ENCODE measurements at regions not wholly inside any gene's neighbourhood (a gene's known extent, or its start where the extent isn't known, plus 50 kb on each side); places are given as distances from the start of the nearest gene placed in this dataset.

DNA sequence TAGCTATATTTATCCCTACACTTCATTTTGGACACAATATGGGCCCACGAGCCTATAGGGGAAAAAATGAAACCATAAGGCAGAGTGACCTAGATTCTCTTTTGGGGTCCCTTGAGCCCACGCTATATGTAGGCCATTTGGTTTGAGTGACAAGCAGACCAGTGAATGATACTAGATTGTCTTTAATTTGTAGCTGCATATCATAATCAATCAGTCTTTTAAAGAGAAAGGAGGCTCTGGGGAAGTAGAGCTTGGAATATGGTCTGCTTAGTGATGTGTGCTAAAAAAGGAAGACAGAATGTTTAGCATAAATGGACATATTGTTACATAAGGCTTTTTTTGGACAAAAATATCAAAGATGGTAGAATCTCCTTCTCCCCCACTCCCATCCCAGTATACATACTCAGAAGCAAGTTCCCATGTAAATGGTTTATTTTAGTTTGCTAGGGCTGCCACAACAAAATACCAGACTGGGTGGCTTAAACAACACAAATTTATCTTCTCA is 140.8 kb downstream of the CAPZA3 start:
- ChIA-PET POLR2A (no interaction called here), SMC1A (ENCODE audit: uncharacterized antibody, unreplicated experiment) (no interaction called here), RAD21 (ENCODE audit: unreplicated experiment) (no interaction called here), CTCF (no interaction called here)
- H3K36me3 ChIP-seq (ENCODE audit: control insufficient read depth in 2 of 2, insufficient read depth in 2 of 2, low read length in 1 of 2), result no peaks in the 10 kb centered on the region
- H3K4me3 ChIP-seq, result no peak overlapping the region
- H3K9ac ChIP-seq (ENCODE audit: control insufficient read depth, insufficient read depth, low read length), result no peak overlapping the region
- H3K27ac ChIP-seq (ENCODE audit: control insufficient read depth, insufficient read depth), result no peak overlapping the region
- TF ChIP-seq, protein P1, sequence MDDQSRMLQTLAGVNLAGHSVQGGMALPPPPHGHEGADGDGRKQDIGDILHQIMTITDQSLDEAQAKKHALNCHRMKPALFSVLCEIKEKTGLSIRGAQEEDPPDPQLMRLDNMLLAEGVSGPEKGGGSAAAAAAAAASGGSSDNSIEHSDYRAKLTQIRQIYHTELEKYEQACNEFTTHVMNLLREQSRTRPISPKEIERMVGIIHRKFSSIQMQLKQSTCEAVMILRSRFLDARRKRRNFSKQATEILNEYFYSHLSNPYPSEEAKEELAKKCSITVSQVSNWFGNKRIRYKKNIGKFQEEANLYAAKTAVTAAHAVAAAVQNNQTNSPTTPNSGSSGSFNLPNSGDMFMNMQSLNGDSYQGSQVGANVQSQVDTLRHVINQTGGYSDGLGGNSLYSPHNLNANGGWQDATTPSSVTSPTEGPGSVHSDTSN (IDR thresholded peaks at IDR 0.05; ENCODE audit: insufficient replicate concordance, low read depth, low read length), result no peak
- TF ChIP-seq, protein P2, sequence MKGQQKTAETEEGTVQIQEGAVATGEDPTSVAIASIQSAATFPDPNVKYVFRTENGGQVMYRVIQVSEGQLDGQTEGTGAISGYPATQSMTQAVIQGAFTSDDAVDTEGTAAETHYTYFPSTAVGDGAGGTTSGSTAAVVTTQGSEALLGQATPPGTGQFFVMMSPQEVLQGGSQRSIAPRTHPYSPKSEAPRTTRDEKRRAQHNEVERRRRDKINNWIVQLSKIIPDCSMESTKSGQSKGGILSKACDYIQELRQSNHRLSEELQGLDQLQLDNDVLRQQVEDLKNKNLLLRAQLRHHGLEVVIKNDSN (IDR thresholded peaks at IDR 0.05; ENCODE audit: borderline replicate concordance, extremely low read length, insufficient read depth, low read depth, low read length), result no peak
- TF ChIP-seq RUNX3 (IDR thresholded peaks at IDR 0.05; ENCODE audit: low read length) (no peak), HDAC6 (IDR thresholded peaks at IDR 0.05; ENCODE audit: unreplicated experiment) (no peak), ZNF274 (IDR thresholded peaks at IDR 0.05; ENCODE audit: insufficient read depth, insufficient read length) (no peak)
- TF ChIP-seq, protein P3, sequence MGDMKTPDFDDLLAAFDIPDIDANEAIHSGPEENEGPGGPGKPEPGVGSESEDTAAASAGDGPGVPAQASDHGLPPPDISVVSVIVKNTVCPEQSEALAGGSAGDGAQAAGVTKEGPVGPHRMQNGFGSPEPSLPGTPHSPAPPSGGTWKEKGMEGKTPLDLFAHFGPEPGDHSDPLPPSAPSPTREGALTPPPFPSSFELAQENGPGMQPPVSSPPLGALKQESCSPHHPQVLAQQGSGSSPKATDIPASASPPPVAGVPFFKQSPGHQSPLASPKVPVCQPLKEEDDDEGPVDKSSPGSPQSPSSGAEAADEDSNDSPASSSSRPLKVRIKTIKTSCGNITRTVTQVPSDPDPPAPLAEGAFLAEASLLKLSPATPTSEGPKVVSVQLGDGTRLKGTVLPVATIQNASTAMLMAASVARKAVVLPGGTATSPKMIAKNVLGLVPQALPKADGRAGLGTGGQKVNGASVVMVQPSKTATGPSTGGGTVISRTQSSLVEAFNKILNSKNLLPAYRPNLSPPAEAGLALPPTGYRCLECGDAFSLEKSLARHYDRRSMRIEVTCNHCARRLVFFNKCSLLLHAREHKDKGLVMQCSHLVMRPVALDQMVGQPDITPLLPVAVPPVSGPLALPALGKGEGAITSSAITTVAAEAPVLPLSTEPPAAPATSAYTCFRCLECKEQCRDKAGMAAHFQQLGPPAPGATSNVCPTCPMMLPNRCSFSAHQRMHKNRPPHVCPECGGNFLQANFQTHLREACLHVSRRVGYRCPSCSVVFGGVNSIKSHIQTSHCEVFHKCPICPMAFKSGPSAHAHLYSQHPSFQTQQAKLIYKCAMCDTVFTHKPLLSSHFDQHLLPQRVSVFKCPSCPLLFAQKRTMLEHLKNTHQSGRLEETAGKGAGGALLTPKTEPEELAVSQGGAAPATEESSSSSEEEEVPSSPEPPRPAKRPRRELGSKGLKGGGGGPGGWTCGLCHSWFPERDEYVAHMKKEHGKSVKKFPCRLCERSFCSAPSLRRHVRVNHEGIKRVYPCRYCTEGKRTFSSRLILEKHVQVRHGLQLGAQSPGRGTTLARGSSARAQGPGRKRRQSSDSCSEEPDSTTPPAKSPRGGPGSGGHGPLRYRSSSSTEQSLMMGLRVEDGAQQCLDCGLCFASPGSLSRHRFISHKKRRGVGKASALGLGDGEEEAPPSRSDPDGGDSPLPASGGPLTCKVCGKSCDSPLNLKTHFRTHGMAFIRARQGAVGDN (IDR thresholded peaks at IDR 0.05), result no peak
- TF ChIP-seq, protein P4, sequence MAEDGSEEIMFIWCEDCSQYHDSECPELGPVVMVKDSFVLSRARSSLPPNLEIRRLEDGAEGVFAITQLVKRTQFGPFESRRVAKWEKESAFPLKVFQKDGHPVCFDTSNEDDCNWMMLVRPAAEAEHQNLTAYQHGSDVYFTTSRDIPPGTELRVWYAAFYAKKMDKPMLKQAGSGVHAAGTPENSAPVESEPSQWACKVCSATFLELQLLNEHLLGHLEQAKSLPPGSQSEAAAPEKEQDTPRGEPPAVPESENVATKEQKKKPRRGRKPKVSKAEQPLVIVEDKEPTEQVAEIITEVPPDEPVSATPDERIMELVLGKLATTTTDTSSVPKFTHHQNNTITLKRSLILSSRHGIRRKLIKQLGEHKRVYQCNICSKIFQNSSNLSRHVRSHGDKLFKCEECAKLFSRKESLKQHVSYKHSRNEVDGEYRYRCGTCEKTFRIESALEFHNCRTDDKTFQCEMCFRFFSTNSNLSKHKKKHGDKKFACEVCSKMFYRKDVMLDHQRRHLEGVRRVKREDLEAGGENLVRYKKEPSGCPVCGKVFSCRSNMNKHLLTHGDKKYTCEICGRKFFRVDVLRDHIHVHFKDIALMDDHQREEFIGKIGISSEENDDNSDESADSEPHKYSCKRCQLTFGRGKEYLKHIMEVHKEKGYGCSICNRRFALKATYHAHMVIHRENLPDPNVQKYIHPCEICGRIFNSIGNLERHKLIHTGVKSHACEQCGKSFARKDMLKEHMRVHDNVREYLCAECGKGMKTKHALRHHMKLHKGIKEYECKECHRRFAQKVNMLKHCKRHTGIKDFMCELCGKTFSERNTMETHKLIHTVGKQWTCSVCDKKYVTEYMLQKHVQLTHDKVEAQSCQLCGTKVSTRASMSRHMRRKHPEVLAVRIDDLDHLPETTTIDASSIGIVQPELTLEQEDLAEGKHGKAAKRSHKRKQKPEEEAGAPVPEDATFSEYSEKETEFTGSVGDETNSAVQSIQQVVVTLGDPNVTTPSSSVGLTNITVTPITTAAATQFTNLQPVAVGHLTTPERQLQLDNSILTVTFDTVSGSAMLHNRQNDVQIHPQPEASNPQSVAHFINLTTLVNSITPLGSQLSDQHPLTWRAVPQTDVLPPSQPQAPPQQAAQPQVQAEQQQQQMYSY (CRISPR knock-in tag; IDR thresholded peaks at IDR 0.05), result no peak
- no peak for DNase-seq (ENCODE audit: low read depth, low spot score)
- H2AFZ ChIP-seq (ENCODE audit: control insufficient read depth, low read depth, low read length), result no peak overlapping the region
- no peaks in the 10 kb centered on the region for H3K27me3 ChIP-seq (replicated peaks in 1 of 2; ENCODE audit: control insufficient read depth in 2 of 2, insufficient read depth in 2 of 2, low read length in 1 of 2)
- no peak overlapping the region for H3K4me2 ChIP-seq (ENCODE audit: control insufficient read depth, insufficient read depth)
- H4K20me1 ChIP-seq (ENCODE audit: control insufficient read depth, insufficient read depth), result no peaks in the 10 kb centered on the region
- no peak for ATAC-seq
- 22% methylated on average over 2 of the region's 2 CpGs for WGBS (ENCODE audit: insufficient coverage, insufficient replicate concordance, low lambda C conversion rate, missing lambda C conversion rate)
- H3K4me1 ChIP-seq (ENCODE audit: control insufficient read depth, insufficient read depth, low read length), result no peaks in the 10 kb centered on the region
- no peaks in the 10 kb centered on the region for H3K79me2 ChIP-seq (ENCODE audit: control insufficient read depth, insufficient read depth, low read length)
- FAIRE-seq, result no peak
- no TSS peak for BruUV-seq (replicated peaks)
- in situ Hi-C loops (cut with MboI) (no loop called here), intact Hi-C loops (cut with micrococcal nuclease; ENCODE audit: unreplicated experiment) (no loop called here)
- no peaks in the 10 kb centered on the region for H3K9me3 ChIP-seq (replicated peaks; ENCODE audit: control insufficient read depth, insufficient read depth, low read length)

Data from GM12878 (cell line).